ENCODE measurements at regions not wholly inside any gene's neighbourhood (a gene's known extent, or its start where the extent isn't known, plus 50 kb on each side); places are given as distances from the start of the nearest gene placed in this dataset.
"Not testable (repeated sequence)": the region's sequence is repeated elsewhere in the genome, so short reads cannot be mapped to it uniquely, and the experiment has no call there.

GRCh38 chr2:89213811-89214210, 522.3 kb downstream of the RPIA start:
- not testable (repeated sequence) for H3K4me3 ChIP-seq (ENCODE audit: insufficient read length, low read depth); H3K4me1 ChIP-seq (ENCODE audit: insufficient read depth, insufficient read length); DNase-seq (ENCODE audit: low read depth, low spot score); H3K27me3 ChIP-seq (ENCODE audit: insufficient read depth, insufficient read length); H3K9me3 ChIP-seq (ENCODE audit: insufficient read depth, low read length); H3K9ac ChIP-seq (ENCODE audit: insufficient read length, low read depth); H3K36me3 ChIP-seq (ENCODE audit: insufficient read depth, insufficient read length, low read length)

GRCh38 chr2:89221474-89221873, 530.0 kb downstream of the RPIA start:
- H3K4me3 ChIP-seq (ENCODE audit: insufficient read length, low read depth); H3K4me1 ChIP-seq (ENCODE audit: insufficient read depth, insufficient read length); DNase-seq (ENCODE audit: low read depth, low spot score); H3K36me3 ChIP-seq (ENCODE audit: insufficient read depth, insufficient read length, low read length); H3K9ac ChIP-seq (ENCODE audit: insufficient read length, low read depth); H3K9me3 ChIP-seq (ENCODE audit: insufficient read depth, low read length); H3K27me3 ChIP-seq (ENCODE audit: insufficient read depth, insufficient read length): not testable (repeated sequence)

- H3K9me3 ChIP-seq (ENCODE audit: insufficient read depth, low read length); DNase-seq (ENCODE audit: low read depth, low spot score); H3K27me3 ChIP-seq (ENCODE audit: insufficient read depth, insufficient read length); H3K36me3 ChIP-seq (ENCODE audit: insufficient read depth, insufficient read length, low read length); H3K4me3 ChIP-seq (ENCODE audit: insufficient read length, low read depth); H3K9ac ChIP-seq (ENCODE audit: insufficient read length, low read depth); H3K4me1 ChIP-seq (ENCODE audit: insufficient read depth, insufficient read length): not testable (repeated sequence)
Measured at GRCh38 chr2:89222063-89222732, 530.7 kb downstream of the RPIA start.

- H3K36me3 ChIP-seq (ENCODE audit: insufficient read depth, insufficient read length, low read length); DNase-seq (ENCODE audit: low read depth, low spot score); H3K9me3 ChIP-seq (ENCODE audit: insufficient read depth, low read length); H3K4me3 ChIP-seq (ENCODE audit: insufficient read length, low read depth); H3K27me3 ChIP-seq (ENCODE audit: insufficient read depth, insufficient read length); H3K9ac ChIP-seq (ENCODE audit: insufficient read length, low read depth); H3K4me1 ChIP-seq (ENCODE audit: insufficient read depth, insufficient read length): not testable (repeated sequence)
Measured at GRCh38 chr2:89224803-89225202, 533.3 kb downstream of the RPIA start.

- H3K9ac ChIP-seq (ENCODE audit: insufficient read length, low read depth); DNase-seq (ENCODE audit: low read depth, low spot score); H3K36me3 ChIP-seq (ENCODE audit: insufficient read depth, insufficient read length, low read length); H3K9me3 ChIP-seq (ENCODE audit: insufficient read depth, low read length); H3K27me3 ChIP-seq (ENCODE audit: insufficient read depth, insufficient read length); H3K4me3 ChIP-seq (ENCODE audit: insufficient read length, low read depth); H3K4me1 ChIP-seq (ENCODE audit: insufficient read depth, insufficient read length): not testable (repeated sequence)
Measured at GRCh38 chr2:89229979-89230378, 538.5 kb downstream of the RPIA start.

GRCh38 chr2:89231241-89231640, 539.8 kb downstream of the RPIA start:
- DNase-seq (ENCODE audit: low read depth, low spot score); H3K36me3 ChIP-seq (ENCODE audit: insufficient read depth, insufficient read length, low read length); H3K9me3 ChIP-seq (ENCODE audit: insufficient read depth, low read length); H3K9ac ChIP-seq (ENCODE audit: insufficient read length, low read depth); H3K27me3 ChIP-seq (ENCODE audit: insufficient read depth, insufficient read length); H3K4me3 ChIP-seq (ENCODE audit: insufficient read length, low read depth); H3K4me1 ChIP-seq (ENCODE audit: insufficient read depth, insufficient read length): not testable (repeated sequence)

GRCh38 chr2:89233931-89234330, 542.5 kb downstream of the RPIA start:
- H3K4me1 ChIP-seq (ENCODE audit: insufficient read depth, insufficient read length); H3K27me3 ChIP-seq (ENCODE audit: insufficient read depth, insufficient read length); DNase-seq (ENCODE audit: low read depth, low spot score); H3K36me3 ChIP-seq (ENCODE audit: insufficient read depth, insufficient read length, low read length); H3K4me3 ChIP-seq (ENCODE audit: insufficient read length, low read depth); H3K9ac ChIP-seq (ENCODE audit: insufficient read length, low read depth); H3K9me3 ChIP-seq (ENCODE audit: insufficient read depth, low read length): not testable (repeated sequence)

- H3K27me3 ChIP-seq (ENCODE audit: insufficient read depth, insufficient read length); DNase-seq (ENCODE audit: low read depth, low spot score); H3K9me3 ChIP-seq (ENCODE audit: insufficient read depth, low read length); H3K4me1 ChIP-seq (ENCODE audit: insufficient read depth, insufficient read length); H3K36me3 ChIP-seq (ENCODE audit: insufficient read depth, insufficient read length, low read length); H3K4me3 ChIP-seq (ENCODE audit: insufficient read length, low read depth); H3K9ac ChIP-seq (ENCODE audit: insufficient read length, low read depth): not testable (repeated sequence)
Measured at GRCh38 chr2:89234818-89235466, 543.5 kb downstream of the RPIA start.

- DNase-seq (ENCODE audit: low read depth, low spot score), result not testable (repeated sequence)
Measured at GRCh38 chr2:89236832-89237450, 545.5 kb downstream of the RPIA start.

GRCh38 chr2:89237783-89238182, 546.3 kb downstream of the RPIA start:
- not testable (repeated sequence) for H3K27me3 ChIP-seq (ENCODE audit: insufficient read depth, insufficient read length); H3K36me3 ChIP-seq (ENCODE audit: insufficient read depth, insufficient read length, low read length); H3K9ac ChIP-seq (ENCODE audit: insufficient read length, low read depth); H3K9me3 ChIP-seq (ENCODE audit: insufficient read depth, low read length); DNase-seq (ENCODE audit: low read depth, low spot score); H3K4me1 ChIP-seq (ENCODE audit: insufficient read depth, insufficient read length); H3K4me3 ChIP-seq (ENCODE audit: insufficient read length, low read depth)

More at GRCh38 chr2:89236832-89237450, 545.5 kb downstream of the RPIA start:
- H3K4me3 ChIP-seq (ENCODE audit: insufficient read length, low read depth); H3K27me3 ChIP-seq (ENCODE audit: insufficient read depth, insufficient read length); H3K4me1 ChIP-seq (ENCODE audit: insufficient read depth, insufficient read length); H3K9ac ChIP-seq (ENCODE audit: insufficient read length, low read depth); H3K9me3 ChIP-seq (ENCODE audit: insufficient read depth, low read length); H3K36me3 ChIP-seq (ENCODE audit: insufficient read depth, insufficient read length, low read length): not testable (repeated sequence)

GRCh38 chr2:89243114-89243700, 551.7 kb downstream of the RPIA start:
- DNase-seq (ENCODE audit: low read depth, low spot score); H3K4me1 ChIP-seq (ENCODE audit: insufficient read depth, insufficient read length); H3K36me3 ChIP-seq (ENCODE audit: insufficient read depth, insufficient read length, low read length); H3K27me3 ChIP-seq (ENCODE audit: insufficient read depth, insufficient read length); H3K4me3 ChIP-seq (ENCODE audit: insufficient read length, low read depth); H3K9ac ChIP-seq (ENCODE audit: insufficient read length, low read depth); H3K9me3 ChIP-seq (ENCODE audit: insufficient read depth, low read length): not testable (repeated sequence)

- not testable (repeated sequence) for H3K4me3 ChIP-seq (ENCODE audit: insufficient read length, low read depth); H3K9ac ChIP-seq (ENCODE audit: insufficient read length, low read depth); H3K27me3 ChIP-seq (ENCODE audit: insufficient read depth, insufficient read length); H3K36me3 ChIP-seq (ENCODE audit: insufficient read depth, insufficient read length, low read length); H3K4me1 ChIP-seq (ENCODE audit: insufficient read depth, insufficient read length); H3K9me3 ChIP-seq (ENCODE audit: insufficient read depth, low read length); DNase-seq (ENCODE audit: low read depth, low spot score)
Measured at GRCh38 chr2:89244407-89244806, 552.9 kb downstream of the RPIA start.

Measured in NT2/D1 (cell line).